HCT116 (cell line): ENCODE measurements at regions not wholly inside any gene's neighbourhood (a gene's known extent, or its start where the extent isn't known, plus 50 kb on each side); places are given as distances from the start of the nearest gene placed in this dataset.

Experiments used
- ATAC-seq: fragments of 200-7000 bp; cut with Tn5 transposase; 2 replicates; pipeline ENCODE4 v1.9.1; 2020; ENCODE audit warnings: mild to moderate bottlenecking, moderate library complexity
- BruUV-seq: library from RNA; stranded (reverse); fragments of 400-500 nt; replicated peaks from 2 replicates; lab custom pipeline; 2021; lab: Mats Ljungman, UMichigan
- CTCF ChIA-PET: fragments of 300-600 bp; sonication (Branson Sonifier 250); formaldehyde crosslinking; loops from one replicate; lab custom pipeline; 2021; ENCODE audit warnings: antibody characterized with exemption; lab: Charles Lee
- POLR2A ChIA-PET: fragments of 300-600, 350-600 bp; sonication (Branson Sonifier 250); formaldehyde crosslinking; loops from one replicate; lab custom pipeline; 2021; ENCODE audit warnings: antibody characterized with exemption; lab: Charles Lee
- RAD21 ChIA-PET, 2 experiments: fragments of 300-600 bp; sonication (Branson Sonifier 250); formaldehyde crosslinking; loops; one replicate each; lab custom pipeline; 2023; ENCODE audit warnings: low total read pairs in 2 of 2; ENCODE audit not compliant: uncharacterized antibody in 2 of 2, unreplicated experiment in 2 of 2, low non-redundant PET in 1 of 2; lab: Charles Lee
- DNase-seq: peaks from one replicate; pipeline ENCODE4 v3.0.0-alpha.2; 2010; ENCODE audit warnings: low read depth, low spot score
- H2AFZ ChIP-seq: fragments of 200-600 bp; shearing (Covaris generic), sonication (generic); 2 replicates; pipeline ENCODE4 v1.6.1; 2017; ENCODE audit warnings: low read depth, mixed run types, mixed read lengths, antibody characterized with exemption, low read length; ENCODE audit not compliant: poor library complexity, severe bottlenecking
- H3K27ac ChIP-seq: 2 replicates; pipeline ENCODE4 v1.5.1; 2012; ENCODE audit warnings: low read depth, low read length
- H3K27me3 ChIP-seq: fragments of 200-600 bp; sonication (generic); 2 replicates; pipeline ENCODE4 v1.6.1; 2016; ENCODE audit warnings: mixed run types, low read length, mixed read lengths; ENCODE audit not compliant: insufficient read depth
- H3K36me3 ChIP-seq, 2 experiments: fragments of 200-500 bp in 1 of 2; fragments of 200-600 bp in 1 of 2; sonication (Bioruptor generic) in 1 of 2; sonication (generic) in 1 of 2; 2 replicates each; pipeline versions ENCODE4 v1.5.1 to v1.6.1; 2014 to 2016; ENCODE audit warnings: low read length in 2 of 2, inconsistent platforms in 1 of 2, mixed read lengths in 1 of 2, mixed run types in 1 of 2; ENCODE audit not compliant: insufficient read depth in 2 of 2, control insufficient read depth in 1 of 2
- H3K4me1 ChIP-seq, 2 experiments: fragments of 200-600 bp in 1 of 2; sonication (generic) in 1 of 2; 2 replicates each; pipeline versions ENCODE4 v1.5.1 to v1.6.1; 2012 to 2017; ENCODE audit warnings: low read length in 2 of 2, inconsistent platforms in 1 of 2, mild to moderate bottlenecking in 1 of 2, mixed read lengths in 1 of 2, mixed run types in 1 of 2, moderate library complexity in 1 of 2; ENCODE audit not compliant: insufficient read depth in 2 of 2, control insufficient read depth in 1 of 2
- H3K4me2 ChIP-seq: fragments of 200-600 bp; sonication (generic); 2 replicates; pipeline ENCODE4 v1.6.1; 2017; ENCODE audit warnings: mixed run types, low read length, mixed read lengths
- H3K4me3 ChIP-seq, 2 experiments: fragments of 200-600 bp in 1 of 2; sonication (generic) in 1 of 2; replicated peaks in 1 of 2; 2 replicates each; pipeline ENCODE4 v1.5.1; 2011 to 2016; ENCODE audit warnings: low read length in 2 of 2, control low read depth in 1 of 2, low read depth in 1 of 2, mild to moderate bottlenecking in 1 of 2, mixed read lengths in 1 of 2, mixed run types in 1 of 2
- H3K79me2 ChIP-seq: fragments of 200-600 bp; sonication (generic); 2 replicates; pipeline ENCODE4 v1.6.1; 2017; ENCODE audit warnings: mild to moderate bottlenecking, mixed run types, low read length, moderate library complexity, mixed read lengths; ENCODE audit not compliant: insufficient read depth
- H3K9ac ChIP-seq: fragments of 200-600 bp; sonication (generic); 2 replicates; pipeline ENCODE4 v1.6.1; 2016; ENCODE audit warnings: low read length, mixed read lengths
- H3K9me2 ChIP-seq: fragments of 200-600 bp; sonication (generic), shearing (Covaris generic); 2 replicates; pipeline ENCODE4 v1.6.1; 2017; ENCODE audit warnings: mixed run types, mild to moderate bottlenecking, moderate library complexity; ENCODE audit not compliant: insufficient read depth
- H3K9me3 ChIP-seq, 2 experiments: fragments of 200-500 bp in 1 of 2; fragments of 200-600 bp in 1 of 2; sonication (Bioruptor generic) in 1 of 2; sonication (generic) in 1 of 2; 2 replicates each; pipeline ENCODE4 v1.6.1; 2014 to 2017; ENCODE audit warnings: low read length in 2 of 2, mixed read lengths in 2 of 2, inconsistent platforms in 1 of 2, low read depth in 1 of 2, mild to moderate bottlenecking in 1 of 2, mixed run types in 1 of 2, moderate library complexity in 1 of 2; ENCODE audit not compliant: control insufficient read depth in 1 of 2, insufficient read depth in 1 of 2
- H4K20me1 ChIP-seq: fragments of 200-600 bp; sonication (generic), shearing (Covaris generic); 2 replicates; pipeline ENCODE4 v1.6.1; 2017; ENCODE audit warnings: mixed run types, mild to moderate bottlenecking, moderate library complexity; ENCODE audit not compliant: insufficient read depth
- ATF3 ChIP-seq: IDR thresholded peaks from 2 replicates; pipeline ENCODE4 v1.6.1; 2012
- CBX3 ChIP-seq: IDR thresholded peaks from 2 replicates; pipeline ENCODE4 v1.6.1; 2012; ENCODE audit warnings: low read depth
- CTCF ChIP-seq, 3 experiments: fragments of 200-600 bp in 1 of 3; sonication (generic) in 1 of 3; IDR thresholded peaks in 2 of 3; conservative IDR thresholded peaks in 1 of 3; 2 replicates each; pipeline ENCODE4 v1.5.1; 2012 to 2017; ENCODE audit warnings: low read depth in 2 of 3, low read length in 2 of 3, antibody characterized with exemption in 1 of 3, borderline replicate concordance in 1 of 3, control low read depth in 1 of 3, mild to moderate bottlenecking in 1 of 3, mixed read lengths in 1 of 3, mixed run types in 1 of 3, moderate library complexity in 1 of 3; ENCODE audit not compliant: insufficient read depth in 1 of 3
- EGR1 ChIP-seq: IDR thresholded peaks from 2 replicates; pipeline ENCODE4 v1.6.1; 2012; ENCODE audit warnings: low read depth
- EZH2 ChIP-seq: fragments of 200-600 bp; sonication (generic); IDR thresholded peaks from 2 replicates; pipeline ENCODE4 v1.6.1; 2017; ENCODE audit warnings: antibody characterized with exemption, mixed run types
- EZH2phosphoT487 ChIP-seq: fragments of 200-600 bp; IDR thresholded peaks from 2 replicates; pipeline ENCODE4 v1.6.1; 2018; ENCODE audit warnings: antibody characterized with exemption, borderline replicate concordance
- MAX ChIP-seq: IDR thresholded peaks from 2 replicates; pipeline ENCODE4 v1.6.1; 2012
- POLR2A ChIP-seq: IDR thresholded peaks from 2 replicates; pipeline ENCODE4 v1.7.0; 2011; ENCODE audit warnings: borderline replicate concordance; ENCODE audit not compliant: insufficient read depth, insufficient read length; ENCODE audit errors: extremely low read depth
- POLR2AphosphoS5 ChIP-seq: IDR thresholded peaks from 2 replicates; pipeline ENCODE4 v1.6.1; 2011; ENCODE audit warnings: mild to moderate bottlenecking, low read depth, low read length, moderate library complexity
- intact Hi-C: fragments of 100-400 bp; cut with micrococcal nuclease; formaldehyde crosslinking; loops from 2 replicates; pipeline ENCODE4 v1.10.0; 2022

- TF ChIP-seq CTCF (IDR thresholded peaks at IDR 0.05 in 2 of 3, conservative IDR thresholded peaks at IDR 0.05 in 1 of 3; ENCODE audit: borderline replicate concordance in 1 of 3, insufficient read depth in 1 of 3, low read depth in 2 of 3, low read length in 2 of 3) (peak; percentile 37 to 67 (median 60); a peak in 4 of 6 replicates), POLR2AphosphoS5 (no peak), EGR1 (no peak), EZH2 (no peak), POLR2A (no peak), CBX3 (no peak), EZH2phosphoT487 (no peak), ATF3 (no peak), MAX (peak; percentile 23; the same call in 1 of the 2 replicates)
These were observed 66.0 kb upstream of the GEMIN8 start (continued) for GRCh38 chrX:14095702-14096101.

GRCh38 chrX:14094191-14094590 is 64.5 kb upstream of the GEMIN8 start:
- H3K27me3 ChIP-seq = no peaks in the 10 kb centered on the region
- ChIA-PET POLR2A (no interaction called here), CTCF (no interaction called here), RAD21 (no interaction called here)
- H3K4me1 ChIP-seq = no peaks in the 10 kb centered on the region
- H3K36me3 ChIP-seq = no peaks in the 10 kb centered on the region
- H3K4me3 ChIP-seq = no peak overlapping the region
- no peak overlapping the region for H3K27ac ChIP-seq
- H3K9me3 ChIP-seq = no peaks in the 10 kb centered on the region
- H3K9me2 ChIP-seq = no peaks in the 10 kb centered on the region
- H2AFZ ChIP-seq = no peak overlapping the region
- no peaks in the 10 kb centered on the region for H4K20me1 ChIP-seq
- no peak overlapping the region for H3K9ac ChIP-seq
- intact Hi-C loops = loop anchor here (2.0 kb wide), 2 partner anchors 435 to 1049 kb away; partner anchors contain the start of gene GLRA2
- H3K4me2 ChIP-seq = no peak overlapping the region
- ATAC-seq (no peak), DNase-seq (no peak)
- BruUV-seq = no TSS peak
- no peak for TF ChIP-seq MAX
- H3K79me2 ChIP-seq = no peaks in the 10 kb centered on the region
